ENCODE measurements at regions not wholly inside any gene's neighbourhood (a gene's known extent, or its start where the extent isn't known, plus 50 kb on each side); places are given as distances from the start of the nearest gene placed in this dataset.

GRCh38 chr10:3430501-3430900, 257.9 kb upstream of the PITRM1 start:
- TF ChIP-seq ZC3H10 (CRISPR knock-in tag; IDR thresholded peaks at IDR 0.05) (no peak), ZNF565 (CRISPR knock-in tag; conservative IDR thresholded peaks at IDR 0.05; ENCODE audit: low read depth) (no peak), ZFP3 (CRISPR knock-in tag; IDR thresholded peaks at IDR 0.05) (no peak), CSDC2 (CRISPR knock-in tag; IDR thresholded peaks at IDR 0.05) (no peak), TOX (CRISPR knock-in tag; IDR thresholded peaks at IDR 0.05; ENCODE audit: borderline replicate concordance) (no peak), BACH2 (CRISPR knock-in tag; IDR thresholded peaks at IDR 0.05; ENCODE audit: borderline replicate concordance) (no peak), PATZ1 (CRISPR knock-in tag; IDR thresholded peaks at IDR 0.05; ENCODE audit: borderline replicate concordance) (no peak), ZFP30 (CRISPR knock-in tag; IDR thresholded peaks at IDR 0.05) (no peak), PPARA (CRISPR knock-in tag; IDR thresholded peaks at IDR 0.05; ENCODE audit: borderline replicate concordance) (no peak), RARB (CRISPR knock-in tag; IDR thresholded peaks at IDR 0.05) (no peak), ESRRG (CRISPR knock-in tag; IDR thresholded peaks at IDR 0.05) (no peak), TSHZ2 (CRISPR knock-in tag; IDR thresholded peaks at IDR 0.05) (no peak), OSR1 (CRISPR knock-in tag; IDR thresholded peaks at IDR 0.05) (no peak), POU6F1 (CRISPR knock-in tag; IDR thresholded peaks at IDR 0.05; ENCODE audit: borderline replicate concordance, low read depth) (no peak), ARNTL (CRISPR knock-in tag; IDR thresholded peaks at IDR 0.05; ENCODE audit: borderline replicate concordance, low read depth) (no peak), GLIS3 (CRISPR knock-in tag; IDR thresholded peaks at IDR 0.05) (no peak), ZNF70 (CRISPR knock-in tag; IDR thresholded peaks at IDR 0.05) (no peak)
- no peak for ATAC-seq

- TF ChIP-seq ZFP3 (CRISPR knock-in tag; IDR thresholded peaks at IDR 0.05), result no peak
- no peak for ATAC-seq
Measured at GRCh38 chr10:3429676-3430075, 257.1 kb upstream of the PITRM1 start.

- no peak for ATAC-seq
- TF ChIP-seq CREB5 (CRISPR knock-in tag; IDR thresholded peaks at IDR 0.05; ENCODE audit: low read depth) (no peak), BACH2 (CRISPR knock-in tag; IDR thresholded peaks at IDR 0.05; ENCODE audit: borderline replicate concordance) (no peak), GLIS3 (CRISPR knock-in tag; IDR thresholded peaks at IDR 0.05) (no peak), ZC3H10 (CRISPR knock-in tag; IDR thresholded peaks at IDR 0.05) (no peak), RARB (CRISPR knock-in tag; IDR thresholded peaks at IDR 0.05) (no peak), ZFP3 (CRISPR knock-in tag; IDR thresholded peaks at IDR 0.05) (no peak), ZNF565 (CRISPR knock-in tag; conservative IDR thresholded peaks at IDR 0.05; ENCODE audit: low read depth) (no peak), ESRRG (CRISPR knock-in tag; IDR thresholded peaks at IDR 0.05) (no peak), ZNF8 (CRISPR knock-in tag; IDR thresholded peaks at IDR 0.05) (no peak), PPARA (CRISPR knock-in tag; IDR thresholded peaks at IDR 0.05; ENCODE audit: borderline replicate concordance) (no peak), ZFP30 (CRISPR knock-in tag; IDR thresholded peaks at IDR 0.05) (no peak), CSRNP3 (CRISPR knock-in tag; IDR thresholded peaks at IDR 0.05) (no peak), OSR1 (CRISPR knock-in tag; IDR thresholded peaks at IDR 0.05) (no peak), TOX (CRISPR knock-in tag; IDR thresholded peaks at IDR 0.05; ENCODE audit: borderline replicate concordance) (no peak), ZNF70 (CRISPR knock-in tag; IDR thresholded peaks at IDR 0.05) (no peak), ARNTL (CRISPR knock-in tag; IDR thresholded peaks at IDR 0.05; ENCODE audit: borderline replicate concordance, low read depth) (no peak), SNAI2 (CRISPR knock-in tag; IDR thresholded peaks at IDR 0.05) (no peak), TSHZ2 (CRISPR knock-in tag; IDR thresholded peaks at IDR 0.05) (no peak), POU6F1 (CRISPR knock-in tag; IDR thresholded peaks at IDR 0.05; ENCODE audit: borderline replicate concordance, low read depth) (no peak)
Measured at GRCh38 chr10:3428826-3429225, 256.2 kb upstream of the PITRM1 start.
